SU-DHL-6 (cell line): ENCODE measurements at regions not wholly inside any gene's neighbourhood (a gene's known extent, or its start where the extent isn't known, plus 50 kb on each side); places are given as distances from the start of the nearest gene placed in this dataset.

ENCODE experiments used
- H2AFZ ChIP-seq: fragments of 200-600 bp; sonication (generic); 2 replicates; pipeline ENCODE4 v1.6.1; 2014; ENCODE audit warnings: low read depth, mild to moderate bottlenecking, moderate library complexity, mixed read lengths, antibody characterized with exemption, low read length; ENCODE audit not compliant: severe bottlenecking
- H3F3A ChIP-seq: fragments of 200-600 bp; shearing (Covaris generic); 2 replicates; pipeline ENCODE4 v1.6.0; 2016; ENCODE audit warnings: antibody characterized with exemption, mild to moderate bottlenecking; ENCODE audit not compliant: insufficient read depth
- H3K27ac ChIP-seq: fragments of 200-600 bp; sonication (generic); 2 replicates; pipeline ENCODE4 v1.5.1; 2016; ENCODE audit warnings: low read depth, mild to moderate bottlenecking, low read length, moderate library complexity, mixed read lengths
- H3K27me3 ChIP-seq: fragments of 200-600 bp; sonication (generic), shearing (Covaris generic); 2 replicates; pipeline ENCODE4 v1.6.0; 2014; ENCODE audit warnings: mild to moderate bottlenecking, low read length
- H3K36me3 ChIP-seq: fragments of 200-600 bp; sonication (generic); 2 replicates; pipeline ENCODE4 v1.6.1; 2014; ENCODE audit warnings: mild to moderate bottlenecking, low read length, mixed read lengths
- H3K4me2 ChIP-seq: fragments of 300-600, 200-600 bp; shearing (Covaris generic), sonication (generic); 2 replicates; pipeline ENCODE4 v1.6.0; 2014; ENCODE audit warnings: low read length, low read depth, mild to moderate bottlenecking; ENCODE audit not compliant: poor library complexity, severe bottlenecking
- H3K4me3 ChIP-seq: fragments of 200-600 bp; sonication (generic); 2 replicates; pipeline ENCODE4 v1.5.1; 2014; ENCODE audit warnings: antibody characterized with exemption, low read length, mild to moderate bottlenecking, mixed read lengths; ENCODE audit not compliant: insufficient read depth, poor library complexity, severe bottlenecking
- H3K79me2 ChIP-seq: fragments of 200-600 bp; sonication (generic); 2 replicates; pipeline ENCODE4 v1.6.1; 2014; ENCODE audit warnings: mild to moderate bottlenecking, low read length, moderate library complexity; ENCODE audit not compliant: insufficient read depth
- H3K9ac ChIP-seq: fragments of 200-600 bp; sonication (generic); 2 replicates; pipeline ENCODE4 v1.7.0; 2014; ENCODE audit warnings: mild to moderate bottlenecking, low read length
- H3K9me2 ChIP-seq: fragments of 200-600 bp; sonication (generic); replicated peaks from 2 replicates; pipeline ENCODE4 v1.6.1; 2014; ENCODE audit warnings: low read length; ENCODE audit not compliant: insufficient read depth
- H3K9me3 ChIP-seq: fragments of 200-600 bp; sonication (generic); 2 replicates; pipeline ENCODE4 v1.6.1; 2014; ENCODE audit warnings: low read length, mixed read lengths; ENCODE audit not compliant: insufficient read depth
- H4K20me1 ChIP-seq: fragments of 200-600 bp; sonication (generic); 2 replicates; pipeline ENCODE4 v1.6.1; 2014; ENCODE audit warnings: low read depth, mild to moderate bottlenecking, antibody characterized with exemption, low read length, moderate library complexity, mixed read lengths
- EZH2phosphoT487 ChIP-seq: fragments of 200-600 bp; sonication (generic), shearing (Covaris generic); conservative IDR thresholded peaks from 2 replicates; pipeline ENCODE4 v1.6.1; 2018; ENCODE audit warnings: mild to moderate bottlenecking, antibody characterized with exemption, low read length, moderate library complexity, mixed read lengths
- TF ChIP-seq, protein P1 (sequence below): fragments of 200-600 bp; sonication (generic); IDR thresholded peaks from one replicate; pipeline ENCODE4 v1.5.1; 2017; ENCODE audit warnings: antibody characterized with exemption, mild to moderate bottlenecking, low read length, moderate library complexity; ENCODE audit not compliant: insufficient read depth, poor library complexity, severe bottlenecking

DNA sequence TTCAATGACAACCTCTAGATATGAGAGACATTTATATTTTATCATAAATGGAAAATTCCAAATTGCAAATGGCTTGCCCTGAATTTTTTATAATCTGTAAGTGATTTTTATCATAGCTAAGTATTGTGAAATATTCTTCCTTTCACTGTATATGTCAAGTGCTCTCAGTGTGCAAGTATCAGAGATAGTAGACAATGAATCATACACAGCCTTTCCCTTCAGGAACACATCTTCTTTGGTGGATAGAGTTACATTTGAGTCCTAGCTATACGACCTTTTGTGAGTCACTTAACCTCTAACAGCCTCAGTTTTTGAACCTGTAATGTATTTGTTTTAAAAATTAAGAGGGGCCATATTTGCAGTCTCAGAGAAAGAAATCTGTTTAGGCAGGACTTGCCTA lies 350.7 kb upstream of the SEL1L start:
- TF ChIP-seq, protein P1, sequence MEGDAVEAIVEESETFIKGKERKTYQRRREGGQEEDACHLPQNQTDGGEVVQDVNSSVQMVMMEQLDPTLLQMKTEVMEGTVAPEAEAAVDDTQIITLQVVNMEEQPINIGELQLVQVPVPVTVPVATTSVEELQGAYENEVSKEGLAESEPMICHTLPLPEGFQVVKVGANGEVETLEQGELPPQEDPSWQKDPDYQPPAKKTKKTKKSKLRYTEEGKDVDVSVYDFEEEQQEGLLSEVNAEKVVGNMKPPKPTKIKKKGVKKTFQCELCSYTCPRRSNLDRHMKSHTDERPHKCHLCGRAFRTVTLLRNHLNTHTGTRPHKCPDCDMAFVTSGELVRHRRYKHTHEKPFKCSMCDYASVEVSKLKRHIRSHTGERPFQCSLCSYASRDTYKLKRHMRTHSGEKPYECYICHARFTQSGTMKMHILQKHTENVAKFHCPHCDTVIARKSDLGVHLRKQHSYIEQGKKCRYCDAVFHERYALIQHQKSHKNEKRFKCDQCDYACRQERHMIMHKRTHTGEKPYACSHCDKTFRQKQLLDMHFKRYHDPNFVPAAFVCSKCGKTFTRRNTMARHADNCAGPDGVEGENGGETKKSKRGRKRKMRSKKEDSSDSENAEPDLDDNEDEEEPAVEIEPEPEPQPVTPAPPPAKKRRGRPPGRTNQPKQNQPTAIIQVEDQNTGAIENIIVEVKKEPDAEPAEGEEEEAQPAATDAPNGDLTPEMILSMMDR, result no peak
- no peak for TF ChIP-seq EZH2phosphoT487
- Histone ChIP-seq H4K20me1 (no peaks in the 10 kb centered on the region), H3K9me3 (no peaks in the 10 kb centered on the region), H3K27me3 (no peaks in the 10 kb centered on the region), H3K27ac (no peak overlapping the region), H3K36me3 (no peaks in the 10 kb centered on the region), H3K4me3 (no peak overlapping the region), H3F3A (no peaks in the 10 kb centered on the region), H3K4me2 (no peak overlapping the region), H3K9me2 (no peaks in the 10 kb centered on the region), H3K9ac (no peak overlapping the region), H3K79me2 (no peaks in the 10 kb centered on the region), H2AFZ (no peak overlapping the region)

DNA sequence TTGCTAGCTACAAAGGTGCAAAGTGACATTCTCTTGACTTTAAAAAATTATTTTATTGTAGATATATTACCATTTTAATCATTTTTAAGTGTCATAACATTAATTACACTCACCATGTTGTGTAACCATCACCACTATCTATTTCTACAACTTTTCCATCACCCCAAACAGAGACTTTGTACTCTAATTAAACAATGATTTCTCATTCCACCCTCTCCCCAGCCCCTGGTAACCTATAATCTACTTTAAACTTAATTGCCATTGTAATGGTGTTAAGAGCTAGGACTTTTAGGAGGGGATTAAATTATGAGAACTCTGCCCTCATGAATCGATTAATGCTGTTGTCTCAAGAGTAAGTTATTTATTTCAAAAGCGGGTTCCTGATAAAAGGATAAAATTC lies 352.9 kb upstream of the SEL1L start:
- Histone ChIP-seq H2AFZ (no peak overlapping the region), H3K79me2 (no peaks in the 10 kb centered on the region), H3K4me2 (no peak overlapping the region), H3K36me3 (no peaks in the 10 kb centered on the region), H3K27me3 (no peaks in the 10 kb centered on the region), H3F3A (no peaks in the 10 kb centered on the region), H3K9me2 (no peaks in the 10 kb centered on the region), H3K9me3 (no peaks in the 10 kb centered on the region), H3K27ac (no peak overlapping the region), H3K9ac (no peak overlapping the region), H4K20me1 (no peaks in the 10 kb centered on the region), H3K4me3 (no peak overlapping the region)
- no peak for TF ChIP-seq EZH2phosphoT487
- TF ChIP-seq, protein P1, result no peak

DNA sequence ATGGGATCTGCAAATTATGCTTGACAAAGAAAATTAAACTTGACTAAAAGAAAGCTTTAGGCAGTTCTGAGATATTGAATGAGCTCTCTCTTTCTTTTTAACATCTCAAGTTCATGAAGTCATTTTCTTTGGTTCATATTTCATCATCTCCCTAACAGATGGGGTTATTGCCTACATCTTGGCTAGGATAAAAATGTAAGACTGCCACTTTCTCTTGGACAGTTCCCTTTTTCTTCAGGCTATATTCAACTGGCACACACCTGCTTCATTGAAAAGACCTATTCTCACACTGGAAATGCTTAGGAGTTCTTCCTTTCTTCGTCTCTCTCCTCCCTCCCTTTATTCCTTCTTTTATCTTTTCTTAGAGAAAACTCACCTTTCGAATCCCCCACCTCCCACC lies 355.9 kb upstream of the SEL1L start:
- Histone ChIP-seq H3K27ac (no peak overlapping the region), H2AFZ (no peak overlapping the region), H3K27me3 (no peaks in the 10 kb centered on the region), H3F3A (no peaks in the 10 kb centered on the region), H3K9me2 (no peaks in the 10 kb centered on the region), H3K79me2 (no peaks in the 10 kb centered on the region), H4K20me1 (no peaks in the 10 kb centered on the region), H3K36me3 (no peaks in the 10 kb centered on the region), H3K9ac (no peak overlapping the region), H3K9me3 (no peaks in the 10 kb centered on the region), H3K4me3 (no peak overlapping the region), H3K4me2 (no peak overlapping the region)
- no peak for TF ChIP-seq EZH2phosphoT487
- TF ChIP-seq, protein P1, result no peak

DNA sequence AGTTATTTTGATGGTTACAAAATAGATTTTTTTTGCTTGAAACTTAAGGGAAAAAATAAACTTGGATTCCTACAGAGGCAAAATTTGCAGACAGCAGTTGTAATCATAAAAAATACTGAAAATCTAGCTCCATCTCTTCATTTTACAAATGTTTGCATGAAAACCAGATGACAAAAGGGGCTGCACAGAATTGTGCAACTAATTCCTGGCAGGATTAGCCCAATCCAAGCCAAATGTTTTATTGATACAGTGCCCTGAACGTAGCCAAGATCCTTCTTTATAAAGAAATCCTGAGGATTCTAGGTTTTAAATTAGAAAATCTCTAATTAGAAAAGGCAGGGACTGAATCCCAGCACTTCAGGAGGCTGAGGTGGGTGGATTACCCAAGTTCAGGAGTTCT lies 356.4 kb upstream of the SEL1L start:
- Histone ChIP-seq H3F3A (no peaks in the 10 kb centered on the region), H3K4me3 (no peak overlapping the region), H4K20me1 (no peaks in the 10 kb centered on the region), H3K79me2 (no peaks in the 10 kb centered on the region), H3K27me3 (no peaks in the 10 kb centered on the region), H3K9me3 (no peaks in the 10 kb centered on the region), H2AFZ (no peak overlapping the region), H3K27ac (no peak overlapping the region), H3K9ac (no peak overlapping the region), H3K4me2 (no peak overlapping the region), H3K9me2 (no peaks in the 10 kb centered on the region), H3K36me3 (no peaks in the 10 kb centered on the region)
- no peak for TF ChIP-seq EZH2phosphoT487
- TF ChIP-seq, protein P1, result no peak
